ENCODE measurements at regions not wholly inside any gene's neighbourhood (a gene's known extent, or its start where the extent isn't known, plus 50 kb on each side); places are given as distances from the start of the nearest gene placed in this dataset.

DNA sequence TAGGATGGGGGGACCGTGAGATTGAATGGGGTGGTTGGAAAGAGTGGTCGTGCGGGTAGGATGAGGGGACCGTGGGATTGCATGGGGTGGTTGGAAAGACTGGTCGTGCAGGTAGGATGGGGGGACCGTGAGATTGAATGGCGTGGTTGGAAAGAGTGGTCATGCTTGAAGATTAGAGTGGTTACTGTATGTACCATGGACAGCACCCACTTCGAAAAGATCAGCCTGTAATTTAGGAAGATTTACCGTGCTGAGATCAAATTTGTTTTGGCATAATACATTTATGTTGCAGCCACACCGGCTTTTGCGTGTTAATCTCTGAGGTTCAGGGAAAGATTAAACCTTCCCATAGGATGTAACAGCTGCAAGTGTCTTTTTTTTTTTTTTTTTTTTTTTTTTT is 495.2 kb upstream of the ADARB2 start:
- intact Hi-C loops (cut with micrococcal nuclease) = no loop called here
- no peaks in the 10 kb centered on the region for H3K27me3 Mint-ChIP-seq (ENCODE audit: insufficient read depth, unreplicated experiment)
- H3K4me3 Mint-ChIP-seq (ENCODE audit: unreplicated experiment) = no peak overlapping the region
- DNase-seq (ENCODE audit: unreplicated experiment) = no peak
- no TSS peak for BruUV-seq (replicated peaks)
- POLR2A ChIA-PET = no interaction called here
- CTCF ChIA-PET = no interaction called here
- H3K36me3 Mint-ChIP-seq (ENCODE audit: insufficient read depth, unreplicated experiment) = no peaks in the 10 kb centered on the region
- no peaks in the 10 kb centered on the region for H3K9me3 Mint-ChIP-seq (ENCODE audit: unreplicated experiment)
- no peak overlapping the region for H3K27ac Mint-ChIP-seq (ENCODE audit: low read depth, unreplicated experiment)
- H3K4me1 Mint-ChIP-seq (ENCODE audit: insufficient read depth, unreplicated experiment) = no peaks in the 10 kb centered on the region
- TF ChIP-seq, protein P1, sequence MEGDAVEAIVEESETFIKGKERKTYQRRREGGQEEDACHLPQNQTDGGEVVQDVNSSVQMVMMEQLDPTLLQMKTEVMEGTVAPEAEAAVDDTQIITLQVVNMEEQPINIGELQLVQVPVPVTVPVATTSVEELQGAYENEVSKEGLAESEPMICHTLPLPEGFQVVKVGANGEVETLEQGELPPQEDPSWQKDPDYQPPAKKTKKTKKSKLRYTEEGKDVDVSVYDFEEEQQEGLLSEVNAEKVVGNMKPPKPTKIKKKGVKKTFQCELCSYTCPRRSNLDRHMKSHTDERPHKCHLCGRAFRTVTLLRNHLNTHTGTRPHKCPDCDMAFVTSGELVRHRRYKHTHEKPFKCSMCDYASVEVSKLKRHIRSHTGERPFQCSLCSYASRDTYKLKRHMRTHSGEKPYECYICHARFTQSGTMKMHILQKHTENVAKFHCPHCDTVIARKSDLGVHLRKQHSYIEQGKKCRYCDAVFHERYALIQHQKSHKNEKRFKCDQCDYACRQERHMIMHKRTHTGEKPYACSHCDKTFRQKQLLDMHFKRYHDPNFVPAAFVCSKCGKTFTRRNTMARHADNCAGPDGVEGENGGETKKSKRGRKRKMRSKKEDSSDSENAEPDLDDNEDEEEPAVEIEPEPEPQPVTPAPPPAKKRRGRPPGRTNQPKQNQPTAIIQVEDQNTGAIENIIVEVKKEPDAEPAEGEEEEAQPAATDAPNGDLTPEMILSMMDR (IDR thresholded peaks at IDR 0.05; ENCODE audit: unreplicated experiment) = no peak

DNA sequence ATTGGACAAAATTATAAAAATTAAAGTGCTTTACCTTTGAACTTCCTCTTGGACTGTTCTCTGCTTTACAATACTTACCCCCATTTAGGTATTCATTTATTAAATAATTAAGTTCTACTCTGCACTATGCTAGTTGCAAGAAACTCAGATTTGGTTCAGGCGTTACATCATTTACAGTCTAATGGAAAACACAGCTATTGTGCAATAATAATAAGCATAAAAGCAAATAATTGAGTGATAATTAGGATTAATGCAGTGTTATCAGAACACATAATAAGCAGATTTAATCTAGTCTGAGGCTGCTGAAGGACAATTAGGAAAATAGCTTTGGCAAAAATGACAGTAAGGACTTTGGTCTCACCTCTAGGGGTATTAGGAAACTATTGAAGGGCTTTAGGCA is 493.2 kb upstream of the ADARB2 start:
- H3K36me3 Mint-ChIP-seq (ENCODE audit: insufficient read depth, unreplicated experiment) = no peaks in the 10 kb centered on the region
- POLR2A ChIA-PET = no interaction called here
- TF ChIP-seq, protein P1 (IDR thresholded peaks at IDR 0.05; ENCODE audit: unreplicated experiment) = no peak
- DNase-seq (ENCODE audit: unreplicated experiment) = no peak
- no peaks in the 10 kb centered on the region for H3K9me3 Mint-ChIP-seq (ENCODE audit: unreplicated experiment)
- CTCF ChIA-PET = interaction anchor here (0.9 kb wide), 1 partner anchor 541 kb away, joined by 3 read pairs; no protein-coding TSS in a partner anchor
- no TSS peak for BruUV-seq (replicated peaks)
- no peaks in the 10 kb centered on the region for H3K27me3 Mint-ChIP-seq (ENCODE audit: insufficient read depth, unreplicated experiment)
- H3K4me1 Mint-ChIP-seq (ENCODE audit: insufficient read depth, unreplicated experiment) = no peaks in the 10 kb centered on the region
- H3K27ac Mint-ChIP-seq (ENCODE audit: low read depth, unreplicated experiment) = no peak overlapping the region
- intact Hi-C loops (cut with micrococcal nuclease) = no loop called here
- H3K4me3 Mint-ChIP-seq (ENCODE audit: unreplicated experiment) = no peak overlapping the region

DNA sequence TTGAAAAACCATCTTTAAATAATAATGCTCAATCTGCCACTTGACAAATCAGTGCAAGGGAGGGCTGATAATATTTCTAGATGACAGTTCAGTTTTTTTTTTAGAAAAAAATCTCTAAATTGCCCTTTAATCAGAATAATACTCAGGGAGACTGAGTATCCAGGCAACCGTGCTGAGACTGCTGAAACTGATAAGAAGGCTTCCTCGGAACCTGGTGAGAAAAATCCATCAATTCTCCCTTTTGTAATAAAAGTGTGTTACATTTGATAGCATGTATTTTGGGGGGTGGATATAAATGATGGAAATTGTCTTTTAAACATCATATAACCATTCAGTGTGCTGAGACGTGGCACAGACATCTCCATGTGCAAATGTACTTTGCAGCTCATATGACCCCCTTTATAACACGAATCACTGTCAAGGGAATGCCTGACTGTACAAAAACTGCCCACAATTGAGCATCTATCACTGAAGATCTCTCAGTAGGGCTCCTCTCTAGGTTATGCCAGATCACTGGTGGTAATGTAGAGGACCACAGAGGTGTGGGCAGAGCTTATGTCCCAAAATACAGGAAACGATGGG is 491.1 kb upstream of the ADARB2 start:
- Mint-ChIP-seq H3K36me3 (ENCODE audit: insufficient read depth, unreplicated experiment) (no peaks in the 10 kb centered on the region), H3K27me3 (ENCODE audit: insufficient read depth, unreplicated experiment) (no peaks in the 10 kb centered on the region), H3K9me3 (ENCODE audit: unreplicated experiment) (no peaks in the 10 kb centered on the region), H3K4me1 (ENCODE audit: insufficient read depth, unreplicated experiment) (no peaks in the 10 kb centered on the region), H3K4me3 (ENCODE audit: unreplicated experiment) (no peak overlapping the region), H3K27ac (ENCODE audit: low read depth, unreplicated experiment) (no peak overlapping the region)
- intact Hi-C loops (cut with micrococcal nuclease) = loop anchor here (10.0 kb wide), 1 partner anchor 254 kb away; no protein-coding TSS in a partner anchor
- no peak for DNase-seq (ENCODE audit: unreplicated experiment)
- BruUV-seq (replicated peaks) = no TSS peak
- POLR2A ChIA-PET = no interaction called here
- CTCF ChIA-PET = no interaction called here
- TF ChIP-seq, protein P1 (IDR thresholded peaks at IDR 0.05; ENCODE audit: unreplicated experiment) = no peak

DNA sequence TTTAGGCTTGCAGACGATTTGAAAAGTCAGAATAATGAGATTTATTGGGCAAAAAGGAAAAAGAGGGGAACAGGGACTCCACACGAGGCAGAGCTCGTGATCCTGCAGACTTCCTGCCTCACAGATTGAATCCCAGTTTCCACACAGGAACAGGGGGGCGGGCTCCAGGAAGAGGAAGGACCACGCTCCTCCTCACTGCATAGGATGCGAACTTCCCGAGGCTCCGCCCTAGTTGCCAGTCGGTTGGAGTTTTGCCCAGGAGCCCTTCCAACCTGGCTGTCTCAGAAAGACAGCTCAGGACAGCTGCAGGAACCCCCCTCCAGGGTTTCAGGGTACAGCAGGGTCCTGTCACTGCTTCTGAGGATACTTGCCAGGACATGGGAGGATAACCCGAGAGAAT is 488.3 kb upstream of the ADARB2 start:
- Mint-ChIP-seq H3K27me3 (ENCODE audit: insufficient read depth, unreplicated experiment) (no peaks in the 10 kb centered on the region), H3K36me3 (ENCODE audit: insufficient read depth, unreplicated experiment) (no peaks in the 10 kb centered on the region), H3K9me3 (ENCODE audit: unreplicated experiment) (no peaks in the 10 kb centered on the region), H3K4me1 (ENCODE audit: insufficient read depth, unreplicated experiment) (peaks cover 16% of the 10 kb centered on the region), H3K4me3 (ENCODE audit: unreplicated experiment) (no peak overlapping the region), H3K27ac (ENCODE audit: low read depth, unreplicated experiment) (no peak overlapping the region)
- no peak for DNase-seq (ENCODE audit: unreplicated experiment)
- intact Hi-C loops (cut with micrococcal nuclease) = loop anchor here (10.0 kb wide), 1 partner anchor 251 kb away; no protein-coding TSS in a partner anchor
- ChIA-PET CTCF (interaction anchor here (0.7 kb wide), 1 partner anchor 30 kb away, joined by 7 read pairs; no protein-coding TSS in a partner anchor), POLR2A (no interaction called here)
- TF ChIP-seq, protein P1 (IDR thresholded peaks at IDR 0.05; ENCODE audit: unreplicated experiment) = no peak
- no TSS peak for BruUV-seq (replicated peaks)

All from MCF 10A (cell line).